NCI-H2107 treated with DMSO at 0.1 percent for 48 hours (cell line): ENCODE measurements at regions not wholly inside any gene's neighbourhood (a gene's known extent, or its start where the extent isn't known, plus 50 kb on each side); places are given as distances from the start of the nearest gene placed in this dataset.
"Not testable (repeated sequence)": the region's sequence is repeated elsewhere in the genome, so short reads cannot be mapped to it uniquely, and the experiment has no call there.

ENCODE experiments used
- DNase-seq: peaks from one replicate; lab custom pipeline; 2025; ENCODE audit not compliant: unreplicated experiment; lab: John Stamatoyannopoulos, UW

- DNase-seq: not testable (repeated sequence)
Observed at GRCh38 chr12:8282181-8282580, 54.8 kb upstream of the FAM90A1 start.

GRCh38 chr12:8285681-8286080 lies 58.3 kb upstream of the FAM90A1 start:
- not testable (repeated sequence) for DNase-seq

GRCh38 chr12:8291764-8292163 lies 64.3 kb upstream of the FAM90A1 start:
- DNase-seq: not testable (repeated sequence)

- DNase-seq: not testable (repeated sequence)
Observed at GRCh38 chr12:8294662-8295061, 67.2 kb upstream of the FAM90A1 start.

- not testable (repeated sequence) for DNase-seq
Observed at GRCh38 chr12:8308611-8309010, 81.2 kb upstream of the FAM90A1 start.

GRCh38 chr12:8315997-8316396 lies 88.6 kb upstream of the FAM90A1 start:
- not testable (repeated sequence) for DNase-seq

- DNase-seq: not testable (repeated sequence)
Observed at GRCh38 chr12:8317675-8318074, 90.3 kb upstream of the FAM90A1 start.

- DNase-seq: not testable (repeated sequence)
Observed at GRCh38 chr12:8320251-8320730, 92.9 kb upstream of the FAM90A1 start.

GRCh38 chr12:8320791-8321370 lies 93.5 kb upstream of the FAM90A1 start:
- not testable (repeated sequence) for DNase-seq

GRCh38 chr12:8325145-8325839 lies 97.9 kb upstream of the FAM90A1 start:
- DNase-seq: not testable (repeated sequence)

GRCh38 chr12:8328835-8329234 lies 101.4 kb upstream of the FAM90A1 start:
- not testable (repeated sequence) for DNase-seq

- DNase-seq: not testable (repeated sequence)
Observed at GRCh38 chr12:8332373-8332772, 105.0 kb upstream of the FAM90A1 start.

- not testable (repeated sequence) for DNase-seq
Observed at GRCh38 chr12:8351073-8351472, 104.7 kb upstream of the CLEC6A start.

- not testable (repeated sequence) for DNase-seq
Observed at GRCh38 chr12:8354741-8355140, 101.0 kb upstream of the CLEC6A start.

GRCh38 chr12:8355531-8355930 lies 100.2 kb upstream of the CLEC6A start:
- DNase-seq: not testable (repeated sequence)

- DNase-seq: not testable (repeated sequence)
Observed at GRCh38 chr12:8373744-8374143, 82.0 kb upstream of the CLEC6A start.

- DNase-seq: not testable (repeated sequence)
Observed at GRCh38 chr12:8375122-8375521, 80.6 kb upstream of the CLEC6A start.

- not testable (repeated sequence) for DNase-seq
Observed at GRCh38 chr12:8377756-8378155, 78.0 kb upstream of the CLEC6A start.

GRCh38 chr12:8382556-8382955 lies 73.2 kb upstream of the CLEC6A start:
- DNase-seq: not testable (repeated sequence)

GRCh38 chr12:8384686-8385085 lies 71.1 kb upstream of the CLEC6A start:
- DNase-seq: not testable (repeated sequence)

GRCh38 chr12:8385431-8385830 lies 70.3 kb upstream of the CLEC6A start:
- DNase-seq: not testable (repeated sequence)

- DNase-seq: not testable (repeated sequence)
Observed at GRCh38 chr12:8386661-8387060, 69.1 kb upstream of the CLEC6A start.
